ENCODE measurements at regions not wholly inside any gene's neighbourhood (a gene's known extent, or its start where the extent isn't known, plus 50 kb on each side); places are given as distances from the start of the nearest gene placed in this dataset.

- Histone ChIP-seq H3K4me3 (no peak overlapping the region), H3K27ac (replicated peaks) (no peak overlapping the region), H3K9me3 (replicated peaks) (no peaks in the 10 kb centered on the region), H3K27me3 (ENCODE audit: low read depth) (no peaks in the 10 kb centered on the region), H3K4me1 (peaks cover 6% of the 10 kb centered on the region), H3K36me3 (no peaks in the 10 kb centered on the region)
- no peak for TF ChIP-seq CTCF (IDR thresholded peaks at IDR 0.05; ENCODE audit: borderline replicate concordance)
- intact Hi-C loops (cut with micrococcal nuclease) = no loop called here
- no peak for DNase-seq
Measured at GRCh38 chr2:14535156-14535555, 97.4 kb upstream of the LRATD1 start.

DNA sequence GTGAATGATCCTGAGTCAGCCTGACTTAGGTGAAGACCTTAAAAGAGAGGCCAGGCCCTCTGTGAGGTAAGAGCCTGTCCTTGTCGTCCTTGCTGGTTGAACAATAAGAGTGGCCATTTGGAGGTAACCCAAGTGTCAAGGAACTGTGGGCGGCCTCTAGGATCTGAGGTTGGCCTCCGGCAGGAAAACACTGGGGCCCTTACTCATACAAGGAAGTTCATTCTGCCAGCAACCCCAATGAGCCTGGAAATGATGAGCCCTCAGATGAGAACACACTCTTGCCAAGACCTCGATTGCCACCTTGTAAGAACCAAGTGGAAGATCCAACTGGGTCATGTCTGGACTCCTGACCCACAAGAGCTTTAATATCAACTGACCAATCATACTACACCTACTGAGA lies 95.5 kb upstream of the LRATD1 start:
- Histone ChIP-seq H3K27ac (replicated peaks) (no peak overlapping the region), H3K4me3 (no peak overlapping the region), H3K27me3 (ENCODE audit: low read depth) (no peaks in the 10 kb centered on the region), H3K9me3 (replicated peaks) (peaks cover 2% of the 10 kb centered on the region), H3K4me1 (peaks cover 6% of the 10 kb centered on the region), H3K36me3 (no peaks in the 10 kb centered on the region)
- DNase-seq = no peak
- intact Hi-C loops (cut with micrococcal nuclease) = no loop called here
- TF ChIP-seq CTCF (IDR thresholded peaks at IDR 0.05; ENCODE audit: borderline replicate concordance) = no peak

DNA sequence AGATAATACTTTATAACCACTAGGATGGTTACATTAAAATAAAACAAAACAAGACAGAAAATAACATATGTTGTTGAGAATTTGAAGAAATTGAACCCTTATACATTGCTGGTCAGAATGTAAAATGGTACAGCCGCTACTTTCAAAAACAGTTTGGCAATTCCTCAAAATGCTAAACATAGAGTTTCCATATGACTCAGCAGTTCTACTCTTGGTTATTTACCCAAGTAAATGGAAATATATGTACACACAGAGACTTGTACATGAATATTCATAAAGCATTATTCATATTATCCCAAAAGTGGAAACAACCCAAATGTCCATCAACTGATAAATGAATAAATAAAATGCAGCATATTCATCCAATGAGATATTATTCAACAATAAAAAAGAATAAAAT lies 92.5 kb upstream of the LRATD1 start:
- intact Hi-C loops (cut with micrococcal nuclease) = no loop called here
- no peak for DNase-seq
- Histone ChIP-seq H3K27me3 (ENCODE audit: low read depth) (no peaks in the 10 kb centered on the region), H3K9me3 (replicated peaks) (peaks cover 8% of the 10 kb centered on the region), H3K4me1 (no peaks in the 10 kb centered on the region), H3K27ac (replicated peaks) (no peak overlapping the region), H3K36me3 (no peaks in the 10 kb centered on the region), H3K4me3 (no peak overlapping the region)
- no peak for TF ChIP-seq CTCF (IDR thresholded peaks at IDR 0.05; ENCODE audit: borderline replicate concordance)

GRCh38 chr2:14543284-14543683 lies 89.2 kb upstream of the LRATD1 start:
- no peak for DNase-seq
- H3K27me3 ChIP-seq (ENCODE audit: low read depth) = no peaks in the 10 kb centered on the region
- H3K4me1 ChIP-seq = no peaks in the 10 kb centered on the region
- TF ChIP-seq CTCF (IDR thresholded peaks at IDR 0.05; ENCODE audit: borderline replicate concordance) = no peak
- H3K36me3 ChIP-seq = no peaks in the 10 kb centered on the region
- intact Hi-C loops (cut with micrococcal nuclease) = no loop called here
- no peak overlapping the region for H3K27ac ChIP-seq (replicated peaks)
- H3K4me3 ChIP-seq = no peak overlapping the region
- peaks cover 8% of the 10 kb centered on the region for H3K9me3 ChIP-seq (replicated peaks)

GRCh38 chr2:14544247-14544646 lies 88.3 kb upstream of the LRATD1 start:
- intact Hi-C loops (cut with micrococcal nuclease) = no loop called here
- no peak for TF ChIP-seq CTCF (IDR thresholded peaks at IDR 0.05; ENCODE audit: borderline replicate concordance)
- no peak overlapping the region for H3K27ac ChIP-seq (replicated peaks)
- H3K27me3 ChIP-seq (ENCODE audit: low read depth) = no peaks in the 10 kb centered on the region
- DNase-seq = no peak
- no peaks in the 10 kb centered on the region for H3K36me3 ChIP-seq
- no peak overlapping the region for H3K4me3 ChIP-seq
- no peaks in the 10 kb centered on the region for H3K4me1 ChIP-seq
- H3K9me3 ChIP-seq (replicated peaks) = peaks cover 8% of the 10 kb centered on the region

GRCh38 chr2:14547830-14548229 lies 84.7 kb upstream of the LRATD1 start:
- Histone ChIP-seq H3K4me3 (no peak overlapping the region), H3K36me3 (no peaks in the 10 kb centered on the region), H3K9me3 (replicated peaks) (no peaks in the 10 kb centered on the region), H3K27ac (replicated peaks) (no peak overlapping the region), H3K4me1 (peaks cover 8% of the 10 kb centered on the region), H3K27me3 (ENCODE audit: low read depth) (no peaks in the 10 kb centered on the region)
- intact Hi-C loops (cut with micrococcal nuclease) = no loop called here
- DNase-seq = no peak
- no peak for TF ChIP-seq CTCF (IDR thresholded peaks at IDR 0.05; ENCODE audit: borderline replicate concordance)

Data from left ventricle myocardium inferior (tissue), 1 donor.